ENCODE measurements at regions not wholly inside any gene's neighbourhood (a gene's known extent, or its start where the extent isn't known, plus 50 kb on each side); places are given as distances from the start of the nearest gene placed in this dataset.

GRCh38 chr6:165873976-165874375, 210.9 kb upstream of the PDE10A start (continued):
- TF ChIP-seq THAP9 (CRISPR knock-in tag; IDR thresholded peaks at IDR 0.05; ENCODE audit: borderline replicate concordance) (no peak), ZNF207 (IDR thresholded peaks at IDR 0.05; ENCODE audit: borderline replicate concordance) (no peak), ZNF788 (CRISPR knock-in tag; IDR thresholded peaks at IDR 0.05; ENCODE audit: borderline replicate concordance) (no peak), BCL6 (CRISPR knock-in tag; IDR thresholded peaks at IDR 0.05) (no peak), MIER3 (CRISPR knock-in tag; IDR thresholded peaks at IDR 0.05; ENCODE audit: borderline replicate concordance) (no peak)

- ChIA-PET POLR2A (no interaction called here), CTCF (ENCODE audit: low intra/inter-chr PET ratio, low total read pairs) (no interaction called here)
- Histone ChIP-seq H3K27ac (ENCODE audit: extremely low read length, insufficient read depth, low read length) (no peak overlapping the region), H3K4me3 (replicated peaks in 1 of 3; ENCODE audit: insufficient read depth in 1 of 3, low read depth in 2 of 3, low read length in 3 of 3) (no peak overlapping the region), H3K36me3 (replicated peaks in 1 of 2; ENCODE audit: control insufficient read depth in 1 of 2, insufficient read depth in 2 of 2, low read length in 2 of 2) (no peaks in the 10 kb centered on the region), H3K9me3 (ENCODE audit: low read length) (peaks cover 9% of the 10 kb centered on the region), H3K4me2 (ENCODE audit: low read depth, low read length) (no peak overlapping the region), H3K4me1 (ENCODE audit: insufficient read depth, low read length) (no peaks in the 10 kb centered on the region), H3K79me2 (ENCODE audit: insufficient read depth, low read length) (no peaks in the 10 kb centered on the region), H4K20me1 (ENCODE audit: insufficient read depth, low read length) (no peaks in the 10 kb centered on the region), H3K9ac (ENCODE audit: insufficient read depth, low read depth, low read length) (no peak overlapping the region), H2AFZ (ENCODE audit: low read length) (no peak overlapping the region), H3K27me3 (ENCODE audit: control insufficient read depth in 1 of 2, insufficient read depth in 2 of 2, low read length in 2 of 2) (peaks cover 0 to 4% of the 10 kb centered on the region in 2 experiments; a peak in 1 of 5 replicates)
- ATAC-seq (no peak), DNase-seq (ENCODE audit: low spot score) (no peak), FAIRE-seq (no peak)
- in situ Hi-C loops (cut with HindIII; ENCODE audit: extremely low pct_ligation_motif_present, low pct_unique_long_range_greater_than_20kb): no loop called here
- intact Hi-C loops (cut with micrococcal nuclease; ENCODE audit: unreplicated experiment): no loop called here
- WGBS (ENCODE audit: low lambda C conversion rate): 30% methylated on average over 5 of the region's 5 CpGs
- no TSS peak for BruUV-seq (replicated peaks)
- TF ChIP-seq ZNF567 (CRISPR knock-in tag; IDR thresholded peaks at IDR 0.05; ENCODE audit: borderline replicate concordance): no peak
- no peak for TF ChIP-seq ZNF225 (CRISPR knock-in tag; IDR thresholded peaks at IDR 0.05)
- no peak for TF ChIP-seq ZNF737 (CRISPR knock-in tag; IDR thresholded peaks at IDR 0.05; ENCODE audit: borderline replicate concordance)
- no peak for TF ChIP-seq ZNF407 (CRISPR knock-in tag; IDR thresholded peaks at IDR 0.05; ENCODE audit: not compliant biosample characterization)
- TF ChIP-seq FUBP1 (CRISPR knock-in tag; IDR thresholded peaks at IDR 0.05; ENCODE audit: borderline replicate concordance): no peak
- TF ChIP-seq ZKSCAN1 (IDR thresholded peaks at IDR 0.05; ENCODE audit: low read length): no peak
Measured at GRCh38 chr6:165872811-165873210, 209.8 kb upstream of the PDE10A start.
